GM12878 (cell line): ENCODE measurements at regions not wholly inside any gene's neighbourhood (a gene's known extent, or its start where the extent isn't known, plus 50 kb on each side); places are given as distances from the start of the nearest gene placed in this dataset.
A peak's percentile ranks its signal among the peaks of the same experiment; 100 is the strongest.

ENCODE experiments used
- ATAC-seq: fragments of 200-7000 bp; cut with Tn5 transposase; 3 replicates; pipeline ENCODE4 v1.9.1; 2020; ENCODE audit warnings: mild to moderate bottlenecking, moderate library complexity
- BruUV-seq: library from RNA; stranded (reverse); fragments of 400-500 nt; replicated peaks from 2 replicates; lab custom pipeline; 2021; lab: Mats Ljungman, UMichigan
- CTCF ChIA-PET: fragments of 300-600 bp; sonication (Branson Sonifier 250); formaldehyde crosslinking; extraction: SDS; loops from one replicate; lab custom pipeline; 2021; ENCODE audit warnings: inconsistent platforms; lab: Yijun Ruan, JAX
- POLR2A ChIA-PET: fragments of 350-600 bp; formaldehyde crosslinking; extraction: SDS; loops from one replicate; lab custom pipeline; 2021; ENCODE audit warnings: inconsistent platforms; lab: Charles Lee
- RAD21 ChIA-PET: fragments of 300-600 bp; sonication (Branson Sonifier 250); formaldehyde crosslinking; loops from one replicate; lab custom pipeline; 2023; ENCODE audit warnings: antibody characterized with exemption; ENCODE audit not compliant: unreplicated experiment; lab: Charles Lee
- SMC1A ChIA-PET: fragments of 300-600 bp; sonication (Branson Sonifier 250); formaldehyde crosslinking; loops from one replicate; lab custom pipeline; 2023; ENCODE audit not compliant: unreplicated experiment, uncharacterized antibody; lab: Charles Lee
- DNase-seq: peaks from one replicate; pipeline ENCODE4 v3.0.0-alpha.2; 2011; ENCODE audit warnings: low read depth, low spot score
- FAIRE-seq: peaks from 3 replicates; lab custom pipeline; 2011; peaks lifted over from hg19 to GRCh38; lab: Jason Lieb, UNC
- H2AFZ ChIP-seq: 2 replicates; pipeline ENCODE4 v1.6.0; 2011; ENCODE audit warnings: low read depth, low read length, control low read depth; ENCODE audit not compliant: control insufficient read depth
- H3K27ac ChIP-seq: 2 replicates; pipeline ENCODE4 v1.5.1; 2011; ENCODE audit warnings: control low read depth; ENCODE audit not compliant: control insufficient read depth, insufficient read depth
- H3K27me3 ChIP-seq, 2 experiments: replicated peaks in 1 of 2; 2 replicates each; pipeline versions ENCODE4 v1.6.0 to v1.6.1; 2011; ENCODE audit warnings: low read length in 1 of 2; ENCODE audit not compliant: control insufficient read depth in 2 of 2, insufficient read depth in 2 of 2
- H3K36me3 ChIP-seq, 2 experiments: 2 replicates each; pipeline ENCODE4 v1.5.1; 2011; ENCODE audit warnings: low read length in 1 of 2; ENCODE audit not compliant: control insufficient read depth in 2 of 2, insufficient read depth in 2 of 2
- H3K4me1 ChIP-seq: 2 replicates; pipeline ENCODE4 v1.6.1; 2011; ENCODE audit warnings: mild to moderate bottlenecking, low read length, moderate library complexity, mixed read lengths; ENCODE audit not compliant: control insufficient read depth, insufficient read depth
- H3K4me2 ChIP-seq: 2 replicates; pipeline ENCODE4 v1.6.0; 2011; ENCODE audit warnings: control low read depth; ENCODE audit not compliant: control insufficient read depth, insufficient read depth
- H3K4me3 ChIP-seq: fragments of 200-600 bp; sonication (generic); 2 replicates; pipeline ENCODE4 v1.5.1; 2016
- H3K79me2 ChIP-seq: 2 replicates; pipeline ENCODE4 v1.6.0; 2011; ENCODE audit warnings: low read length; ENCODE audit not compliant: control insufficient read depth, insufficient read depth
- H3K9ac ChIP-seq: 2 replicates; pipeline ENCODE4 v1.8.0; 2011; ENCODE audit warnings: low read length, control low read depth, mixed read lengths; ENCODE audit not compliant: control insufficient read depth, insufficient read depth
- H3K9me3 ChIP-seq: replicated peaks from 3 replicates; pipeline ENCODE4 v1.5.1; 2011; ENCODE audit warnings: mild to moderate bottlenecking, low read length; ENCODE audit not compliant: control insufficient read depth, insufficient read depth
- H4K20me1 ChIP-seq: 2 replicates; pipeline ENCODE4 v1.6.0; 2011; ENCODE audit not compliant: control insufficient read depth, insufficient read depth
- FOXM1 ChIP-seq: IDR thresholded peaks from 2 replicates; pipeline ENCODE4 v1.6.1; 2012; ENCODE audit warnings: low read depth, mild to moderate bottlenecking, inconsistent platforms, low read length, moderate library complexity
- HDAC6 ChIP-seq: fragments of 200-600 bp; sonication (generic); IDR thresholded peaks from one replicate; pipeline ENCODE4 v1.8.0; 2017; ENCODE audit warnings: antibody characterized with exemption; ENCODE audit not compliant: unreplicated experiment
- RAD21 ChIP-seq: IDR thresholded peaks from 2 replicates; pipeline ENCODE4 v1.6.1; 2011; ENCODE audit warnings: mild to moderate bottlenecking, low read depth, low read length, moderate library complexity; ENCODE audit not compliant: insufficient read depth
- SMC3 ChIP-seq: IDR thresholded peaks from 2 replicates; pipeline ENCODE4 v1.6.1; 2011; ENCODE audit warnings: low read length, improper control_type of control experiment, borderline replicate concordance
- SPI1 ChIP-seq: IDR thresholded peaks from 2 replicates; pipeline ENCODE4 v1.6.1; 2011; ENCODE audit warnings: low read depth, mild to moderate bottlenecking, low read length, moderate library complexity, borderline replicate concordance; ENCODE audit not compliant: insufficient read depth
- SREBF2 ChIP-seq: IDR thresholded peaks from 2 replicates; pipeline ENCODE4 v1.6.1; 2012; ENCODE audit warnings: mild to moderate bottlenecking, low read length
- STAT3 ChIP-seq: IDR thresholded peaks from 2 replicates; pipeline ENCODE4 v1.6.1; 2011; ENCODE audit warnings: low read depth, low read length, improper control_type of control experiment
- WGBS: methylation state at CpG from one replicate; pipeline ENCODE4 v1.1.6; 2016; ENCODE audit warnings: low lambda C conversion rate; ENCODE audit not compliant: insufficient replicate concordance, insufficient coverage; ENCODE audit errors: missing lambda C conversion rate; 5-methylcytosine and 5-hydroxymethylcytosine counted together
- in situ Hi-C: fragments of 300-500 bp; cut with MboI; formaldehyde crosslinking; loops from 9 replicates; pipeline ENCODE4 v1.14.3; 2018; ENCODE audit warnings: mixed read lengths
- intact Hi-C: fragments of 100-400 bp; cut with micrococcal nuclease; formaldehyde crosslinking; loops from one replicate; pipeline ENCODE4 v1.14.2; 2022; ENCODE audit not compliant: unreplicated experiment
- TF ChIP-seq, protein P1 (sequence below): fragments of 450-650 bp; IDR thresholded peaks from 2 replicates; pipeline ENCODE4 v1.6.1; 2018; ENCODE audit warnings: borderline replicate concordance, mild to moderate bottlenecking; ENCODE audit not compliant: partially characterized antibody
- TF ChIP-seq, protein P2 (sequence below): IDR thresholded peaks from 2 replicates; pipeline ENCODE4 v1.6.1; 2011; ENCODE audit warnings: low read depth, low read length, improper control_type of control experiment, borderline replicate concordance
- TF ChIP-seq, protein P3 (sequence below): IDR thresholded peaks from 2 replicates; pipeline ENCODE4 v1.6.1; 2011; ENCODE audit warnings: low read depth, mild to moderate bottlenecking, low read length, moderate library complexity, borderline replicate concordance; ENCODE audit errors: extremely low read depth
- TF ChIP-seq, protein P4 (sequence below), 3 experiments: IDR thresholded peaks in 2 of 3; conservative IDR thresholded peaks in 1 of 3; 2 replicates each; pipeline ENCODE4 v1.5.1; 2011; ENCODE audit warnings: low read depth in 3 of 3, low read length in 3 of 3, mild to moderate bottlenecking in 3 of 3, control low read depth in 2 of 3, moderate library complexity in 2 of 3, inconsistent platforms in 1 of 3, mixed read lengths in 1 of 3; ENCODE audit not compliant: control insufficient read depth in 2 of 3, insufficient read depth in 1 of 3; ENCODE audit errors: extremely low read depth in 1 of 3

DNA sequence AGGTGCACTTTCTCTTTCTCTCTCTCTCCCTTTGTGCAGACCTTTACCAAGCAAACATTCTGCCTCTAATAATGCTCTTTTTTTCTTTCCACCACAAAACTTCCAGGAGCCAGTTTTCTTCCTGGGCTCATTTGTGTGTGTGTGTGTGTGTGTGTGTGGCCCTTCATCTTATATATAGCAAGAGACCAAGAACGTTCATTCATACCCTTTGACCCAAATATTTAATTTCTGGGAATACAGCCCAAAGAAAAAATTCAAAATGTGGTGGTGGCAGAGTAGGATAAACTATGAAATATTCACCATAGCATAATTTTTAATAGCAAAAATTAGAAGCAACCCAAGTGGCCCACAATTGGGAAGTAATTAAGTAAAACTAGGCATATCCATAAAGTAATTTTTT, 398.9 kb downstream of the IGSF11 start (continued):
- TF ChIP-seq, protein P1, sequence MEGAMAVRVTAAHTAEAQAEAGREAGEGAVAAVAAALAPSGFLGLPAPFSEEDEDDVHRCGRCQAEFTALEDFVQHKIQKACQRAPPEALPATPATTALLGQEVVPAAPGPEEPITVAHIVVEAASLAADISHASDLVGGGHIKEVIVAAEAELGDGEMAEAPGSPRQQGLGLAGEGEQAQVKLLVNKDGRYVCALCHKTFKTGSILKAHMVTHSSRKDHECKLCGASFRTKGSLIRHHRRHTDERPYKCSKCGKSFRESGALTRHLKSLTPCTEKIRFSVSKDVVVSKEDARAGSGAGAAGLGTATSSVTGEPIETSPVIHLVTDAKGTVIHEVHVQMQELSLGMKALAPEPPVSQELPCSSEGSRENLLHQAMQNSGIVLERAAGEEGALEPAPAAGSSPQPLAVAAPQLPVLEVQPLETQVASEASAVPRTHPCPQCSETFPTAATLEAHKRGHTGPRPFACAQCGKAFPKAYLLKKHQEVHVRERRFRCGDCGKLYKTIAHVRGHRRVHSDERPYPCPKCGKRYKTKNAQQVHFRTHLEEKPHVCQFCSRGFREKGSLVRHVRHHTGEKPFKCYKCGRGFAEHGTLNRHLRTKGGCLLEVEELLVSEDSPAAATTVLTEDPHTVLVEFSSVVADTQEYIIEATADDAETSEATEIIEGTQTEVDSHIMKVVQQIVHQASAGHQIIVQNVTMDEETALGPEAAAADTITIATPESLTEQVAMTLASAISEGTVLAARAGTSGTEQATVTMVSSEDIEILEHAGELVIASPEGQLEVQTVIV, result no peak
- TF ChIP-seq, protein P2, sequence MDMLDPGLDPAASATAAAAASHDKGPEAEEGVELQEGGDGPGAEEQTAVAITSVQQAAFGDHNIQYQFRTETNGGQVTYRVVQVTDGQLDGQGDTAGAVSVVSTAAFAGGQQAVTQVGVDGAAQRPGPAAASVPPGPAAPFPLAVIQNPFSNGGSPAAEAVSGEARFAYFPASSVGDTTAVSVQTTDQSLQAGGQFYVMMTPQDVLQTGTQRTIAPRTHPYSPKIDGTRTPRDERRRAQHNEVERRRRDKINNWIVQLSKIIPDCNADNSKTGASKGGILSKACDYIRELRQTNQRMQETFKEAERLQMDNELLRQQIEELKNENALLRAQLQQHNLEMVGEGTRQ, result no peak
- no peak for TF ChIP-seq SREBF2
- no peak for TF ChIP-seq HDAC6
- TF ChIP-seq, protein P3, sequence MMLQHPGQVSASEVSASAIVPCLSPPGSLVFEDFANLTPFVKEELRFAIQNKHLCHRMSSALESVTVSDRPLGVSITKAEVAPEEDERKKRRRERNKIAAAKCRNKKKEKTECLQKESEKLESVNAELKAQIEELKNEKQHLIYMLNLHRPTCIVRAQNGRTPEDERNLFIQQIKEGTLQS, result no peak
- no peak for TF ChIP-seq FOXM1

DNA sequence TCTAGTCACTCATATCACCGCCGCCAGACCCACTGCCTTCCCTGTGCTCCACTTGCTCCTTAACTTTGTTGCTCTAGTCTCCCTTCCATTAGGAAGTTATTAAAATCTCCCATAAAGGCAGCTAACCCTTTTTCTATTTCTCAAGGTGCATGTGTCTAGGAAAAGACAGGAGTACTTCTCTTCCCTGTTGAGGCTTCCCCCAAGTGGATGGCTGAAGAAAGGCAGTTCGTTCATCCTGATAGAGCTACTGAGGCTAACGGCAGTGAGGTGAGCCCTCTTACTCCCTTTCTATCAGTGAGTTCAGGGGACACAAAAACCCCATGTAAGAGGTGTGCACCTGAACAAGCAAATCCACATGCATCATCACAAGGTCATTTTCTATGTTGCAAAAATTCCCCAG, 397.8 kb downstream of the IGSF11 start:
- intact Hi-C loops (no loop called here), in situ Hi-C loops (no loop called here)
- 75% methylated on average over 4 of the region's 4 CpGs for WGBS
- Histone ChIP-seq H3K4me2 (no peak overlapping the region), H3K4me1 (no peaks in the 10 kb centered on the region), H3K27ac (no peak overlapping the region), H3K4me3 (no peak overlapping the region), H3K79me2 (no peaks in the 10 kb centered on the region), H2AFZ (no peak overlapping the region), H3K9ac (no peak overlapping the region), H4K20me1 (no peaks in the 10 kb centered on the region), H3K36me3 (no peaks in the 10 kb centered on the region), H3K9me3 (no peaks in the 10 kb centered on the region), H3K27me3 (no peaks in the 10 kb centered on the region)
- TF ChIP-seq SPI1, result no peak
- TF ChIP-seq STAT3, result no peak
- TF ChIP-seq, protein P4, sequence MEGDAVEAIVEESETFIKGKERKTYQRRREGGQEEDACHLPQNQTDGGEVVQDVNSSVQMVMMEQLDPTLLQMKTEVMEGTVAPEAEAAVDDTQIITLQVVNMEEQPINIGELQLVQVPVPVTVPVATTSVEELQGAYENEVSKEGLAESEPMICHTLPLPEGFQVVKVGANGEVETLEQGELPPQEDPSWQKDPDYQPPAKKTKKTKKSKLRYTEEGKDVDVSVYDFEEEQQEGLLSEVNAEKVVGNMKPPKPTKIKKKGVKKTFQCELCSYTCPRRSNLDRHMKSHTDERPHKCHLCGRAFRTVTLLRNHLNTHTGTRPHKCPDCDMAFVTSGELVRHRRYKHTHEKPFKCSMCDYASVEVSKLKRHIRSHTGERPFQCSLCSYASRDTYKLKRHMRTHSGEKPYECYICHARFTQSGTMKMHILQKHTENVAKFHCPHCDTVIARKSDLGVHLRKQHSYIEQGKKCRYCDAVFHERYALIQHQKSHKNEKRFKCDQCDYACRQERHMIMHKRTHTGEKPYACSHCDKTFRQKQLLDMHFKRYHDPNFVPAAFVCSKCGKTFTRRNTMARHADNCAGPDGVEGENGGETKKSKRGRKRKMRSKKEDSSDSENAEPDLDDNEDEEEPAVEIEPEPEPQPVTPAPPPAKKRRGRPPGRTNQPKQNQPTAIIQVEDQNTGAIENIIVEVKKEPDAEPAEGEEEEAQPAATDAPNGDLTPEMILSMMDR (IDR thresholded peaks at IDR 0.05 in 2 of 3, conservative IDR thresholded peaks at IDR 0.05 in 1 of 3; ENCODE audit: control insufficient read depth in 2 of 3, extremely low read depth in 1 of 3, insufficient read depth in 1 of 3, low read depth in 3 of 3, low read length in 3 of 3), result peak in 1 of 3 experiments; percentile 7; a peak in 1 of 6 replicates
- peak; percentile 31; the same call in 1 of the 2 replicates for TF ChIP-seq RAD21
- 0 out of 2 replicates have a peak, but pooled peaks have one; percentile 14 for TF ChIP-seq SMC3
- no peak for DNase-seq
- BruUV-seq, result no TSS peak
- SMC1A ChIA-PET, result interaction anchor here (0.6 to 1.4 kb wide), 4 partner anchors 12 to 175 kb away, joined by 3 to 4 read pairs (median 4); no protein-coding TSS in a partner anchor
- CTCF ChIA-PET, result interaction anchor here (1.5 to 2.4 kb wide), 2 partner anchors 9 to 10 kb away, joined by 3 to 5 read pairs; no protein-coding TSS in a partner anchor
- no peak for FAIRE-seq
- RAD21 ChIA-PET, result interaction anchor here (0.7 to 1.5 kb wide), 3 partner anchors 11 to 180 kb away, joined by 3 to 4 read pairs (median 3); no protein-coding TSS in a partner anchor
- ATAC-seq, result no peak
- POLR2A ChIA-PET, result interaction anchor here (0.5 kb wide), 1 partner anchor 10 kb away, joined by 3 read pairs; no protein-coding TSS in a partner anchor
